HG02623 (cell line): ENCODE measurements at regions not wholly inside any gene's neighbourhood (a gene's known extent, or its start where the extent isn't known, plus 50 kb on each side); places are given as distances from the start of the nearest gene placed in this dataset.

Experiments used
- ATAC-seq: cut with Tn5 transposase; IDR thresholded peaks from one replicate; pipeline ENCODE4 v1.9.1; 2021; ENCODE audit warnings: moderate library complexity; ENCODE audit not compliant: unreplicated experiment

GRCh38 chr1:94734963-94735901, 84.9 kb upstream of the SLC44A3 start:
- ATAC-seq: no peak

DNA sequence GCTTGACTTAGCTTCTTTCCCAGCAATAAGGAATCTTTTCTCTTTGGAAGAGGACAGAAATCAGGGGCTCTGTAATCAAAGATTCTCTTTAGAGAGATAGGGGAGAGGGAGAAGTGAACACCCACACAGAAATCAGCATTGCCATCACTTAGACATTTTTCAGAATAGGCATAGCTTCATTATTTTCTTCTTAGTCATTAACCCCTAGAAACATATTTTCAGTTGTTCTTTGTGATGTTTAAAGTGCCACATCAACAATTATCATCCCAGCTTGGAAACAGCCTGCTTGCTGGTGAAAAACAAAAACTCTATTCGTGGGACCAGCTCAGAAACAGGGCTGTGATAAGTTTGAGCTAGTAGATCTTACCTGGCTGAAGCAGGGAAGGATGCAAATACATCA, 88.3 kb upstream of the SLC44A3 start:
- ATAC-seq: no peak

GRCh38 chr1:94730450-94730849, 89.7 kb upstream of the SLC44A3 start:
- no peak for ATAC-seq

DNA sequence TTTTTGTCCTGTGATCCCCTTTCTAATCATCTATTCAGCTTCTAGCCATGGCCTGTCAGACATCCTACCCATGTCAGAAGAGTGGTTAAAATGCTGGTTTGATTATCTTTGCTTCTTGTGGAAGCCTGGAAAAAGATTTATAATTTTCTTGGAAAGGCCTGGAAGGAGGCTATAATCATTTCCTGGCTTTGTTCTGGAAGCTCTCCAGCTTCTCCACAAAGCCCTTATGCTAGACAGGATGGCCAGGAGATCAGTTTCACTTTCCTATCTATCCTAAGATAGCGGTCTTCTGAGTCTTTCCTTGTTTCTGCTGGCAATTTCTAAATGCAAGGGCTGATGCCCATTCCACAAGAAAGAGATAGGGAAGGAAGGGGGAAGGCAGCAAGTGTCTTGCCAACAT, 90.9 kb upstream of the SLC44A3 start:
- ATAC-seq: no peak

DNA sequence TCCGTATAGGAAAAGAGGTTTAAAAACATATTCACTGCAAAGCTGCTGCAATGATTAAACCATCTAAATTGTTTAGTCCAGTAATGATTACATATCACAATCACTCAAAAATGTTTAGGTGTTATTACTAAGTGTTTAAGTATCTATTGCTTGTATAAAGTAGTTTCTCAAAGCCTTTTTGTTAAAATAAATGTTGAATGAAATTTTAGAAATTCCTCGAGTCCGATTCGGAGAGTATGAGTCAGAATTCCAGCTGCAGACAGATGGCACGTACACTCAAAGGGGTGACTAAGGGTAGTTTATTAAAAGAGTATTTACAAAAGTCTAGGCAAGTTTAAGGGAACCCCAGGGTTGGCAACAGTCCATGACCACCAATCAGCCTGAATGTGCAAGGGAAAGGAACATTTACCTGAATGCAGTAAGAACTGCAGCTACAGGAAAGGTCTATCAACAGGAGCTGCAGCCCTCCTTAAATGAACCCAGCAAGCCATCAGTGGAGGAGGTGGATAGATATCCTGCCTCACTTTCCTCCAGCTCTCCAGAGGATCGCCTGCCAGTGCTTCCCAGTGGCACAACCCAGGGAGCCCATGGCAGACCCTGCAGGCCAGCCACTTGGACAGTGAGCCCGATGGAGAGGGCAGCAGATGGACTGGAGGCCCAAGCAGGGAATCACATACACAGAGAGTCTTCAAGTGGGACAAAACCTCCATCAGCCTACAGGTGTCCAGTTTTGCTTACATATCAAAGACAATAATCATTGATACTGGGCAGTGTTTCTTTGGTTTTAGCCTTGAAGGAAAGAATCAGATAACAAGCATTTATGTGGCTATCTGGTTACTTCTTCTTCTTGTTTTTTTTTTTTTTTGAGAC, 92.1 kb upstream of the SLC44A3 start:
- ATAC-seq: no peak

DNA sequence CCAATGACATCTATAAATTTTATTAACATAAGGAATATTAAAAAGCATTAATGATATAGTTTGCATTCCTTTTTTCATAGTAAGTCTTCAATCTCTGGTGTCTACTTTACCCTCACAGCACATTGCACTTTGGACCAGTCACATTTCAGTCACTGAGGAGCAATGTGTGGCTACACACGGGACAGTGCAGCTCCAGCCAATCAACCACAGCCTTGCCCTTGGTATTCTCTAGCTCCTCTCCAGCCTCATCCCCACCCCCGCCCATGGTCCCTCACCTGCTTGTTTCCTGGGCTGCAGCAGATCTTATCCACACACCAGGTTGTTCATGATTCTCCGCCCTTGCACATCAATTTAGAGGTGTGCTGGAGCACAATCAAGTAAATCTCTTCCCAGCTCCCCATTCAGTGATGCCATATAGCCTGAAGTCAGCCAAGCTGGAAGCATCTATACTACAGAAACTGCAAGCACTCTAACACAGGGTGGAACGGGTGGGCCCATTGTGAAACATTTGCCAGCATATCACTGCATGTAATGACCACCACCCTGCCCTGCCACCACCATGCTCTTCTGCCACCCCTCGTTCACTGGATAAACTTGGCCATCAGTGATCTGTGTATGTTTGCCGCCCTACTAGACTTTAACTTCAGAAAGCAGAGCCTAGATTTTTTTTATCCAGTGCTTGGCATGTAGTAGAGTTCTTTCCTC, 93.0 kb upstream of the SLC44A3 start:
- ATAC-seq: no peak

- no peak for ATAC-seq
Observed at GRCh38 chr1:94725566-94725965, 94.6 kb upstream of the SLC44A3 start.

GRCh38 chr1:94723894-94724293, 96.3 kb upstream of the SLC44A3 start:
- no peak for ATAC-seq

DNA sequence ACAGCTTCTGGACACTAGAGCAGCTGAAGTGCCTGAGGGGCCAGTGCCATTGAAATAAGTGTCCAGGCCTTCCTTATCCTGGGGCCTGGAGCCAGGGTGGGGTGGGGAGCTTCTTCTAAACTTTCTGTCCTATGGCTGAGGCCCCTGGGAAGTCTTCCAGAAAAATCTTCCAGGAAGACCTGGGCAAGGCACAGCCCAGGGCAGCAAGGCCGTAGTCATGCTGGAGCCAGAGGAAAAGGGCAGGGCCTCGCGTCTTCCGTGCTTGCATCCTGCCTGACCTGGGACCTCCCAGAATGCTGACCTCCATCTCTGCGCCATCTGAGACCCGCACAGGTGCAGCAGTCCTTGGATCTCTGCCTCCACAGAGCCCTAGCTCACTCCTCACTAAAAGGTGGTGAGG, 96.7 kb upstream of the SLC44A3 start:
- no peak for ATAC-seq

DNA sequence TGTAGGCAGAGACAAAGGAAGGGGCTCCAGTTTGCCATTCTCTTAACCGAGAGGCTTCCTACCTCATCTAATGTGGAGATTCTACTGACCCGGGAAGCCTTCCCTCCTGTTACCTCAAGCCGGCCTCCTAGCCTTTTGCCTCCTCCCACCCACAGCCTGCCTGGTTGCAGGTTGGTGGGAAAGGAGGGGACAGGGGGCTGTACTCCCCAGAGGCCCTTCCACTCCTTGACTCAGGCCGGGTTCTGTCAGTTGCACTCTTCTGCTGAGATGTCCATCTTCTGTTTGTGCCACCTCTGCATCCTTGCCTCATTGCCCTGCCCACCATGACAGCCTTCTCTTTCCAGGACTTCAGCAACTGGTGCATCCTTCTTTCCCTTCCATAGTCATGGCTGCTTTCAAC, 98.0 kb upstream of the SLC44A3 start:
- ATAC-seq: no peak

- peak; percentile 52 for ATAC-seq
Observed at GRCh38 chr1:94721240-94721639, 98.9 kb upstream of the SLC44A3 start.

DNA sequence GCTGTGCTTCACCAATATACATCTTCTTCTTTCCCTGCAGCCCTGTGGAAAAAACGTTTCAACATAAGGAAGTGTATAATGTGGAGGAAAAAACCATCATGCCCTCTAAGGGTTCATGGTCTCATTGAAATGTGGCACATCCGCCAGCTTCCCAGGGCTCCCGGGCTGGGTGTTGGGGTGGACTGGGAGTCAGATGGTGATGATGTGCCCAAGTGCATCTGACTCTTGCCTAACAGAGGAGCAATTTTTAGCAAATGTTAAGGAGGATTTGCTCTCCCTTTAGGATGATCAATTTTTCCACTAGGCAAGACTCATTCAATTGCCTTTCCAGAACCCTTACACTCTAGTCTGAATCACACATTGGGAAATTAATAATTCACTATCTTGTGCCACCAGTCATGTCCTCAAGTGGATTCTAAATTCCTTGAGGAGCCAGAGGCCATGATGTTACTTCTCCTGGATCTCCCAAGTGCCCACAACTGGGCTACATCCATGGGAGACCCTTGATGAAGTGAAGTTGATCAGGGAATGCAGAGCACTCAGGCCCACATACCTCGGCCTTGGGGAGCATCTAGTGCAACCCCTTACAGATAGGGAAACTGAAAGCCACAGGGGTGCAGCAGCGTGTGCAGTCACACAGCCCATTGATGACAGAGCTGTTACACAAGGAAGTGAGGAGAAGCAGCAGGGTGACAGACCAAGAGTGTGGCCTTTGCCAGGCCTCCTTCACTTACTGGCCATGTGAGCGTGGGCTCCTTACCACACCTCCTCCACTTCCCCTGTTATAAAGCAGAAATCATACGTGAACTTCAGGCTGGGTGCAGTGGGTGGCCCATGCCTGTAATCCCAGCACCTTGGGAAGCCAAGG, 100.0 kb upstream of the SLC44A3 start:
- peak; percentile 99 for ATAC-seq

DNA sequence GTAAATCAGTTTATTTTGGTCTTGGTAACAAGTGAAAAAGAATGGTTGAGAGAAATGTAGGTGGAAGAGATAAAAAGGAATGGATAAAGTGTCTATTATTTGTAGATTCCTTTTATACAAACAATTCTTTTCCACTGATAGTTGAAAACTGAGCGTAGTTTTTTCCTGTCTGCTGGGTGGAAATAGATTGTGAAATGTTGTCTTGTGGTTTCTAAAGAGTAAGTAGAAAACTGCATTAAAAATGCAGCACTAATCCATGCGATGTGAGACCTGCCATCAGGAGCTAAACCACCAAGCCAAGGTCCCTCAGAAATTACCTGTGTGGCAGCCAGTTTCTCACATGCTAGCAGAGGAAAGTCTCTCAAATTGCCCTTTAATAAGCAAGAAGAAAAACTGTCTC, 103.2 kb upstream of the SLC44A3 start:
- ATAC-seq: no peak

DNA sequence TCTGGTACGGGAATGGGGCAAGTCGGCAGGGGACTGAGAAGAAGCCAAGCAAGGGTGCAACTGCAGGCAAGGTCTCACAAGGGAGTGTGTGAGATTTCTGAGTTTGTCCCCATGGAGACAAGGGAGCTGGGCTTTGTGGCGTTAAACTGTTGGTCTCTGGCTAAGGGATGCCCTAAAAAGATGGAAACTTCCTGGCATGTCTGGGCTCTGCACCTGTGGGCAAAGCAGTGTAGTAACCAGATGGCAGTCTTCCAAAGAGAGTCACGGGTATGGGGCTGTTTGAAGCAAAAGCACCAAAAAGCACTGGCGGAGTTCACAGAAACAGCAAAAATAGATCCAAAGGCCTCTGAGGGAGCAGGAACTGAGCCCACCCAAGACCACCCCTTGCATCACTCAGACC, 104.8 kb upstream of the SLC44A3 start:
- no peak for ATAC-seq

GRCh38 chr1:94714552-94714951, 105.6 kb upstream of the SLC44A3 start:
- no peak for ATAC-seq

DNA sequence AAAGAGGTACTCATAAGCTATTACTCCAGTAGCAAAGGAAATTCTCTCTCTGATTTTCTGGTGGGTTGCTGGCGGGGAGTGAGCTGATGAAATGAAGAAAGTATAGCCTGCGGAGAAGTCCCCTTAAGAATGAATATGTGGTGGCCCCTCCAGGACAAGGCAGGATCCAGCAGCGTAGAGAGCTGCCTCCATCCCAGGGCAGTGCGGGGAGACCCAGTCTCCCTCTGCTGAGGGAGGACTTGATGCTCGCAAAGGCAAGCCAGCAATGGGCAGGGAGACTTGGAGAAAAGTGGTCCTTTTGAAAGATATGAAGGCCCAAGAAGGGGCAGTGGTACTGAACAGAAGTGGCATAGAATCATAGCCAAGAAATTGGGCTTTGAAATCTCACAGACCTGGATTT, 106.0 kb upstream of the SLC44A3 start:
- no peak for ATAC-seq

- ATAC-seq: peak; percentile 65
Observed at GRCh38 chr1:94713472-94714141, 106.5 kb upstream of the SLC44A3 start.

- ATAC-seq: no peak
Observed at GRCh38 chr1:94709891-94710581, 110.1 kb upstream of the SLC44A3 start.

DNA sequence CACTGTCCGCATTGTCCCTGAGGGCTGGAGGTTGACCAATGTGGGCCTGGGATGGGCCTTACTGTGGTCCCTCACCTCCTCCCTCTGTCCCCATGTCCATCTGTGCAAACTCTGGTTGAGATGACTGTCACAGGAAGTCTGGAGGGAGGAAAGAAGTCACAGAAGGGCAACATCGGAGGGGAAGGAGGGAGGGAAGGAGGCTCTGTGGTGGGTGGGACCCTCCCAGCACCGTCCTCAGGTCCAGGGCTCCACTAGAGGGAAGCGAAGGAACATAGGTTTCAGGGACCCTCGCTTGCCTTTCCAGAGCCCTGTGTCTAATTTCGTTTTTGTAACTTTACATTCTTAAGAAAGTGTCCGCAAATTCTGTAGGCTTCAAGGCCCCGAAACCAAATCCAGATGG, 111.3 kb upstream of the SLC44A3 start:
- no peak for ATAC-seq
